HepG2 (cell line): ENCODE measurements at regions not wholly inside any gene's neighbourhood (a gene's known extent, or its start where the extent isn't known, plus 50 kb on each side); places are given as distances from the start of the nearest gene placed in this dataset.

Experiments used
- ATAC-seq: fragments of 200-7000 bp; cut with Tn5 transposase; 3 replicates; pipeline ENCODE4 v1.9.1; 2020; ENCODE audit warnings: mild to moderate bottlenecking, moderate library complexity
- BruUV-seq: library from RNA; stranded (reverse); fragments of 400-500 nt; replicated peaks from 2 replicates; lab custom pipeline; 2021; lab: Mats Ljungman, UMichigan
- CTCF ChIA-PET: fragments of 300-600 bp; formaldehyde crosslinking; extraction: SDS; loops from one replicate; lab custom pipeline; 2021; ENCODE audit warnings: low total read pairs, inconsistent platforms, low intra/inter-chr PET ratio; lab: Yijun Ruan, JAX
- POLR2A ChIA-PET: fragments of 350-600 bp; sonication (Branson Sonifier 250); formaldehyde crosslinking; loops from one replicate; lab custom pipeline; 2020; ENCODE audit warnings: antibody characterized with exemption, inconsistent platforms; lab: Yijun Ruan, JAX
- DNase-seq: peaks from one replicate; pipeline ENCODE4 v3.0.0-alpha.2; 2015; ENCODE audit warnings: low spot score
- FAIRE-seq: peaks from 3 replicates; lab custom pipeline; 2011; peaks lifted over from hg19 to GRCh38; lab: Jason Lieb, UNC
- H2AFZ ChIP-seq: one replicate; pipeline ENCODE4 v1.6.1; 2011; ENCODE audit warnings: low read length, inconsistent platforms
- H3K27ac ChIP-seq: fragments of 300-600 bp; 3 replicates; pipeline ENCODE4 v1.8.0; 2011; ENCODE audit warnings: mixed run types, mild to moderate bottlenecking, mixed read lengths, low read length, inconsistent platforms; ENCODE audit not compliant: insufficient read depth; ENCODE audit errors: extremely low read length
- H3K27me3 ChIP-seq, 2 experiments: fragments of 200-600 bp in 1 of 2; 2 replicates in 1 of 2; 3 replicates in 1 of 2; pipeline versions ENCODE4 v1.6.0 to v1.8.0; 2011; ENCODE audit warnings: low read length in 2 of 2, mild to moderate bottlenecking in 2 of 2, moderate library complexity in 2 of 2, inconsistent platforms in 1 of 2; ENCODE audit not compliant: insufficient read depth in 2 of 2, control insufficient read depth in 1 of 2
- H3K36me3 ChIP-seq, 2 experiments: fragments of 200-600 bp in 1 of 2; replicated peaks in 1 of 2; 2 replicates in 1 of 2; 3 replicates in 1 of 2; pipeline versions ENCODE4 v1.5.1 to v1.8.0; 2011; ENCODE audit warnings: low read length in 2 of 2, inconsistent platforms in 1 of 2; ENCODE audit not compliant: insufficient read depth in 2 of 2, control insufficient read depth in 1 of 2
- H3K4me1 ChIP-seq: 2 replicates; pipeline ENCODE4 v1.5.1; 2012; ENCODE audit warnings: low read length, inconsistent platforms; ENCODE audit not compliant: insufficient read depth
- H3K4me2 ChIP-seq: 2 replicates; pipeline ENCODE4 v1.6.0; 2011; ENCODE audit warnings: low read depth, low read length, inconsistent platforms
- H3K4me3 ChIP-seq, 3 experiments: fragments of 200-600 bp in 1 of 3; sonication (generic), shearing (Covaris generic) in 1 of 3; replicated peaks in 1 of 3; 2 replicates each; pipeline ENCODE4 v1.5.1; 2011 to 2016; ENCODE audit warnings: low read length in 3 of 3, inconsistent platforms in 2 of 3, low read depth in 2 of 3, mild to moderate bottlenecking in 2 of 3, control low read depth in 1 of 3, mixed read lengths in 1 of 3; ENCODE audit not compliant: insufficient read depth in 1 of 3
- H3K79me2 ChIP-seq: one replicate; pipeline ENCODE4 v1.6.1; 2011; ENCODE audit warnings: low read length, inconsistent platforms; ENCODE audit not compliant: insufficient read depth
- H3K9ac ChIP-seq: 2 replicates; pipeline ENCODE4 v1.6.0; 2011; ENCODE audit warnings: mild to moderate bottlenecking, low read depth, low read length, inconsistent platforms; ENCODE audit not compliant: insufficient read depth
- H3K9me3 ChIP-seq: 2 replicates; pipeline ENCODE4 v1.5.1; 2012; ENCODE audit warnings: mild to moderate bottlenecking, low read length
- H4K20me1 ChIP-seq: 2 replicates; pipeline ENCODE4 v1.6.0; 2011; ENCODE audit warnings: inconsistent platforms, mild to moderate bottlenecking, low read length, moderate library complexity; ENCODE audit not compliant: insufficient read depth
- BORCS8-MEF2B ChIP-seq: sonication (generic); formaldehyde crosslinking; IDR thresholded peaks from 2 replicates; pipeline ENCODE4 v1.8.0; 2022; ENCODE audit warnings: mild to moderate bottlenecking, missing genetic modification reagents
- FOXK2 ChIP-seq: fragments of 450-650 bp; IDR thresholded peaks from 2 replicates; pipeline ENCODE4 v1.6.1; 2016
- MEIS2 ChIP-seq: sonication (generic); formaldehyde crosslinking; IDR thresholded peaks from 2 replicates; pipeline ENCODE4 v1.9.0; 2021; ENCODE audit warnings: mild to moderate bottlenecking, missing genetic modification reagents
- NFYB ChIP-seq: sonication (generic); formaldehyde crosslinking; IDR thresholded peaks from 2 replicates; pipeline ENCODE4 v1.4.0; 2020; ENCODE audit warnings: missing genetic modification reagents
- SNAPC2 ChIP-seq: sonication (generic); formaldehyde crosslinking; IDR thresholded peaks from 2 replicates; pipeline ENCODE4 v1.8.1; 2022; ENCODE audit warnings: mild to moderate bottlenecking, missing genetic modification reagents
- TAF1 ChIP-seq: sonication (generic); formaldehyde crosslinking; IDR thresholded peaks from 2 replicates; pipeline ENCODE4 v1.4.0; 2020; ENCODE audit warnings: missing genetic modification reagents
- ZNF496 ChIP-seq: sonication (generic); formaldehyde crosslinking; IDR thresholded peaks from 2 replicates; pipeline ENCODE4 v1.8.1; 2023; ENCODE audit warnings: mild to moderate bottlenecking, moderate library complexity, missing genetic modification reagents; ENCODE audit not compliant: insufficient replicate concordance
- ZNF761 ChIP-seq: sonication (generic); formaldehyde crosslinking; conservative IDR thresholded peaks from 2 replicates; pipeline ENCODE4 v1.4.0; 2020; ENCODE audit warnings: mild to moderate bottlenecking, missing genetic modification reagents
- WGBS: methylation state at CpG from one replicate; pipeline ENCODE4 v1.1.6; 2017; ENCODE audit warnings: low lambda C conversion rate; 5-methylcytosine and 5-hydroxymethylcytosine counted together
- in situ Hi-C: cut with HindIII; loops from 2 replicates; pipeline ENCODE4 v1.10.0; 2017; ENCODE audit warnings: low pct_unique_long_range_greater_than_20kb; ENCODE audit not compliant: extremely low pct_ligation_motif_present
- intact Hi-C: fragments of 100-400 bp; cut with micrococcal nuclease; formaldehyde crosslinking; loops from one replicate; pipeline ENCODE4 v1.10.0; 2022; ENCODE audit not compliant: unreplicated experiment
- TF ChIP-seq, protein P1 (sequence below): sonication (generic); formaldehyde crosslinking; IDR thresholded peaks from 2 replicates; pipeline ENCODE4 v1.9.0; 2021; ENCODE audit warnings: missing genetic modification reagents, borderline replicate concordance
- TF ChIP-seq, protein P2 (sequence below): sonication (generic); formaldehyde crosslinking; conservative IDR thresholded peaks from 2 replicates; pipeline ENCODE4 v1.4.0; 2020; ENCODE audit warnings: missing genetic modification reagents
- TF ChIP-seq, protein P3 (sequence below): sonication (generic); formaldehyde crosslinking; IDR thresholded peaks from 2 replicates; pipeline ENCODE4 v1.5.1; 2020; ENCODE audit warnings: mild to moderate bottlenecking, missing genetic modification reagents, borderline replicate concordance
- TF ChIP-seq, protein P4 (sequence below): sonication (generic); formaldehyde crosslinking; IDR thresholded peaks from 2 replicates; pipeline ENCODE4 v1.4.0; 2020; ENCODE audit warnings: missing genetic modification reagents, mild to moderate bottlenecking, borderline replicate concordance

DNA sequence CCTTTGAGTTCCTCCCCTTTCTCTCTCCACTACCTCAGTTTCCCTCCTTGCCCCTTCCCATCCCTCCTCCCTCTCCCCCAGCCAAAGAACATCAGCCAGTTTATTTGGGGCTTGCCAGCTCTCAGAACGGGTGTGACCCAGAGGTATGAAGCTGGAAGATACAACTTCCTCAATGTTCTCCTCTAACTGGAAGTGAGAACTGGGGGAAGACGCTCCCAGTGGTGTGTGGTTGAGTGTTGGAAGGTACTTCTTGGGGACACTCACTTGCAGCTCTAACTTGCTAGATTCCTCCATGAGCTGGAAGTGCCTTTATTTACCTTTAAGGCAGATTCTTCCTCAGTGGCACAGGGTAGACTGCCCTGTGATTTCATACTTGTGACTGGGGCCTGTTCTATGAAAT, 110.5 kb upstream of the HABP2 start (continued):
- TF ChIP-seq, protein P1, sequence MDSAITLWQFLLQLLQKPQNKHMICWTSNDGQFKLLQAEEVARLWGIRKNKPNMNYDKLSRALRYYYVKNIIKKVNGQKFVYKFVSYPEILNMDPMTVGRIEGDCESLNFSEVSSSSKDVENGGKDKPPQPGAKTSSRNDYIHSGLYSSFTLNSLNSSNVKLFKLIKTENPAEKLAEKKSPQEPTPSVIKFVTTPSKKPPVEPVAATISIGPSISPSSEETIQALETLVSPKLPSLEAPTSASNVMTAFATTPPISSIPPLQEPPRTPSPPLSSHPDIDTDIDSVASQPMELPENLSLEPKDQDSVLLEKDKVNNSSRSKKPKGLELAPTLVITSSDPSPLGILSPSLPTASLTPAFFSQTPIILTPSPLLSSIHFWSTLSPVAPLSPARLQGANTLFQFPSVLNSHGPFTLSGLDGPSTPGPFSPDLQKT = no peak
- TF ChIP-seq TAF1 (CRISPR knock-in tag) = no peak
- TF ChIP-seq, protein P2, sequence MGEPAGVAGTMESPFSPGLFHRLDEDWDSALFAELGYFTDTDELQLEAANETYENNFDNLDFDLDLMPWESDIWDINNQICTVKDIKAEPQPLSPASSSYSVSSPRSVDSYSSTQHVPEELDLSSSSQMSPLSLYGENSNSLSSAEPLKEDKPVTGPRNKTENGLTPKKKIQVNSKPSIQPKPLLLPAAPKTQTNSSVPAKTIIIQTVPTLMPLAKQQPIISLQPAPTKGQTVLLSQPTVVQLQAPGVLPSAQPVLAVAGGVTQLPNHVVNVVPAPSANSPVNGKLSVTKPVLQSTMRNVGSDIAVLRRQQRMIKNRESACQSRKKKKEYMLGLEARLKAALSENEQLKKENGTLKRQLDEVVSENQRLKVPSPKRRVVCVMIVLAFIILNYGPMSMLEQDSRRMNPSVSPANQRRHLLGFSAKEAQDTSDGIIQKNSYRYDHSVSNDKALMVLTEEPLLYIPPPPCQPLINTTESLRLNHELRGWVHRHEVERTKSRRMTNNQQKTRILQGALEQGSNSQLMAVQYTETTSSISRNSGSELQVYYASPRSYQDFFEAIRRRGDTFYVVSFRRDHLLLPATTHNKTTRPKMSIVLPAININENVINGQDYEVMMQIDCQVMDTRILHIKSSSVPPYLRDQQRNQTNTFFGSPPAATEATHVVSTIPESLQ (CRISPR knock-in tag) = no peak
- TF ChIP-seq NFYB = no peak
- TF ChIP-seq, protein P3, sequence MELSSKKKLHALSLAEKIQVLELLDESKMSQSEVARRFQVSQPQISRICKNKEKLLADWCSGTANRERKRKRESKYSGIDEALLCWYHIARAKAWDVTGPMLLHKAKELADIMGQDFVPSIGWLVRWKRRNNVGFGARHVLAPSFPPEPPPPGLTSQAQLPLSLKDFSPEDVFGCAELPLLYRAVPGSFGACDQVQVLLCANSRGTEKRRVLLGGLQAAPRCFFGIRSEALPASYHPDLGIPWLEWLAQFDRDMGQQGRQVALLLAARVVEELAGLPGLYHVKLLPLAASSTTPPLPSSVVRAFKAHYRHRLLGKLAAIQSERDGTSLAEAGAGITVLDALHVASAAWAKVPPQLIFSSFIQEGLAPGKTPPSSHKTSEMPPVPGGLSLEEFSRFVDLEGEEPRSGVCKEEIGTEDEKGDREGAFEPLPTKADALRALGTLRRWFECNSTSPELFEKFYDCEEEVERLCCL (CRISPR knock-in tag) = no peak
- no peak for TF ChIP-seq FOXK2
- TF ChIP-seq MEIS2 (CRISPR knock-in tag) = no peak
- no peak for TF ChIP-seq ZNF496

DNA sequence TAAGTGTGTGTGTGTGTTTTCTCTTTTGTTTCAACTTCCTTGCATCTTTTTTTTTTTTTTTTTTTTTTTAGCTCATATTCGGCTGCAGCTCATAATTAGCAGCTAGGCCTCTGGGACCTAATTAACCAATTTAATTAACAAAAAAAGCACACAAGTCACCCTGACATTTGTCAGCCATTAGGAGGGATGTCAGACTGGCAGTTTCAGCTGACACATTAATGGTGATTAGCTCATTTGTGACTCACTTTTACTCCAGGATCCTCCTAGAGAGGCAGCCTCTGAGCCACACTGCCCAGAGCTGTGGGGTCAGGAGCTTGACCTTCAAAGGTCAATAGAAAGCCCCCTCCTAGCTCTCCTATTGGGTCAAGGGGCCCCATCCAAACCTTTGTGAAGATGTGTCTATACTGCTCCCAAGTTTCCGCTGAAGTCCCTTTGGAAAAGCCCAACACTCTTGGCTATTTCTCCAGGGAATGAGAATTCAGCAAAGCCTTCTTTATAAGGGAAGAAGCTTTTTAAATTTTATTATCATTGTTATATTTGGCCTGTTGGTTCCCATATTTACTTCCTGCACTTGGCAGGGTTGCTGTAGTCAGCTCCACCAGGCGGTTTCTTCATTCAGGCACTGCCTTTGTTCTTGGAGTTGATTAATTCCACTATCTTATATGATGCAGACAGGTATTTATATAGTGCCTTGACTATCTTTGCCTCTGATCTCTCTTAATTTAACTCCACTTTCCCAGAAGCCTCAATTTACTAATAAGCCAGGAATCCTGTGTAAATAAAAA, 109.5 kb upstream of the HABP2 start:
- H3K4me1 ChIP-seq = no peaks in the 10 kb centered on the region
- in situ Hi-C loops = no loop called here
- no peaks in the 10 kb centered on the region for H4K20me1 ChIP-seq
- no peaks in the 10 kb centered on the region for H3K79me2 ChIP-seq
- no peak overlapping the region for H3K4me3 ChIP-seq
- no peak overlapping the region for H3K9ac ChIP-seq
- H3K27me3 ChIP-seq = 0 out of 5 replicates have a peak, but pooled peaks cover 0 to 3% of the 10 kb centered on the region in 2 experiments
- no peaks in the 10 kb centered on the region for H3K9me3 ChIP-seq
- no peak for FAIRE-seq
- H3K4me2 ChIP-seq = no peak overlapping the region
- intact Hi-C loops = no loop called here
- WGBS = 37% methylated on average over 3 of the region's 3 CpGs
- H3K27ac ChIP-seq = no peak overlapping the region
- CTCF ChIA-PET = no interaction called here
- POLR2A ChIA-PET = no interaction called here
- H3K36me3 ChIP-seq = no peaks in the 10 kb centered on the region
- ATAC-seq = no peak
- H2AFZ ChIP-seq = no peak overlapping the region
- TF ChIP-seq BORCS8-MEF2B (CRISPR knock-in tag) = no peak
- no peak for TF ChIP-seq SNAPC2 (CRISPR knock-in tag)
- TF ChIP-seq, protein P4, sequence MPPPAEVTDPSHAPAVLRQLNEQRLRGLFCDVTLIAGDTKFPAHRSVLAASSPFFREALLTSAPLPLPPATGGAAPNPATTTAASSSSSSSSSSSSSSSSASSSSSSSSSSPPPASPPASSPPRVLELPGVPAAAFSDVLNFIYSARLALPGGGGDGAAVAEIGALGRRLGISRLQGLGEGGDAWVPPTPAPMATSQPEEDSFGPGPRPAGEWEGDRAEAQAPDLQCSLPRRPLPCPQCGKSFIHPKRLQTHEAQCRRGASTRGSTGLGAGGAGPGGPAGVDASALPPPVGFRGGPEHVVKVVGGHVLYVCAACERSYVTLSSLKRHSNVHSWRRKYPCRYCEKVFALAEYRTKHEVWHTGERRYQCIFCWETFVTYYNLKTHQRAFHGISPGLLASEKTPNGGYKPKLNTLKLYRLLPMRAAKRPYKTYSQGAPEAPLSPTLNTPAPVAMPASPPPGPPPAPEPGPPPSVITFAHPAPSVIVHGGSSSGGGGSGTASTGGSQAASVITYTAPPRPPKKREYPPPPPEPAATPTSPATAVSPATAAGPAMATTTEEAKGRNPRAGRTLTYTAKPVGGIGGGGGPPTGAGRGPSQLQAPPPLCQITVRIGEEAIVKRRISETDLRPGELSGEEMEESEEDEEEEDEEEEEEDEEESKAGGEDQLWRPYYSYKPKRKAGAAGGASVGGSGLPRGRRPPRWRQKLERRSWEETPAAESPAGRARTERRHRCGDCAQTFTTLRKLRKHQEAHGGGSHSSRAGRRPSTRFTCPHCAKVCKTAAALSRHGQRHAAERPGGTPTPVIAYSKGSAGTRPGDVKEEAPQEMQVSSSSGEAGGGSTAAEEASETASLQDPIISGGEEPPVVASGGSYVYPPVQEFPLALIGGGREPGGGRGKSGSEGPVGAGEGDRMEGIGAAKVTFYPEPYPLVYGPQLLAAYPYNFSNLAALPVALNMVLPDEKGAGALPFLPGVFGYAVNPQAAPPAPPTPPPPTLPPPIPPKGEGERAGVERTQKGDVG (CRISPR knock-in tag) = no peak
- no peak for TF ChIP-seq ZNF761 (CRISPR knock-in tag)
- no TSS peak for BruUV-seq
- no peak for DNase-seq
